ENCODE measurements at regions not wholly inside any gene's neighbourhood (a gene's known extent, or its start where the extent isn't known, plus 50 kb on each side); places are given as distances from the start of the nearest gene placed in this dataset.

DNA sequence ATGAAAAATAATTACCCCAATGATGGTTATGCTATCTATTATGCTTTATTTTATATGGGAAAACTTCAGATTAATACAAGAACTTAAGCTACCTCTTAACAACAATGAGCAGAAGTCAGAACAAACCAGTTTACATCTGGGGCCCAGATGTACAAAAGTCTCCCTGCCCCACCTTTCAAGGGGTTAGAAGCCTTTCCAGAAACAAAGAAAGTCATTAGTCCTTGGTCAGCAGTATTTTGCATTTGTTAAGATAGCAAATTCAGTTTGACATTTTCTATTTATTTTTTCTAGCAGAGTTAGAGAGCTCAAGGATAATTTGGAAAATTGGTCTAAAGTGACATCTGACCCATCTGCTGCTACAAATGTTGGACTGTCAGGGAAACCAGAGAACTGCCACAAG, 478.7 kb upstream of the UBE2E2 start (continued):
- TF ChIP-seq RFX7 (CRISPR knock-in tag; IDR thresholded peaks at IDR 0.05) (no peak), POLR2AphosphoS2 (IDR thresholded peaks at IDR 0.05; ENCODE audit: low read length) (no peak), PHTF2 (CRISPR knock-in tag; IDR thresholded peaks at IDR 0.05) (no peak), PKNOX1 (IDR thresholded peaks at IDR 0.05) (no peak)
- TF ChIP-seq, protein P1, sequence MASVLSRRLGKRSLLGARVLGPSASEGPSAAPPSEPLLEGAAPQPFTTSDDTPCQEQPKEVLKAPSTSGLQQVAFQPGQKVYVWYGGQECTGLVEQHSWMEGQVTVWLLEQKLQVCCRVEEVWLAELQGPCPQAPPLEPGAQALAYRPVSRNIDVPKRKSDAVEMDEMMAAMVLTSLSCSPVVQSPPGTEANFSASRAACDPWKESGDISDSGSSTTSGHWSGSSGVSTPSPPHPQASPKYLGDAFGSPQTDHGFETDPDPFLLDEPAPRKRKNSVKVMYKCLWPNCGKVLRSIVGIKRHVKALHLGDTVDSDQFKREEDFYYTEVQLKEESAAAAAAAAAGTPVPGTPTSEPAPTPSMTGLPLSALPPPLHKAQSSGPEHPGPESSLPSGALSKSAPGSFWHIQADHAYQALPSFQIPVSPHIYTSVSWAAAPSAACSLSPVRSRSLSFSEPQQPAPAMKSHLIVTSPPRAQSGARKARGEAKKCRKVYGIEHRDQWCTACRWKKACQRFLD (CRISPR knock-in tag; IDR thresholded peaks at IDR 0.05) = no peak

DNA sequence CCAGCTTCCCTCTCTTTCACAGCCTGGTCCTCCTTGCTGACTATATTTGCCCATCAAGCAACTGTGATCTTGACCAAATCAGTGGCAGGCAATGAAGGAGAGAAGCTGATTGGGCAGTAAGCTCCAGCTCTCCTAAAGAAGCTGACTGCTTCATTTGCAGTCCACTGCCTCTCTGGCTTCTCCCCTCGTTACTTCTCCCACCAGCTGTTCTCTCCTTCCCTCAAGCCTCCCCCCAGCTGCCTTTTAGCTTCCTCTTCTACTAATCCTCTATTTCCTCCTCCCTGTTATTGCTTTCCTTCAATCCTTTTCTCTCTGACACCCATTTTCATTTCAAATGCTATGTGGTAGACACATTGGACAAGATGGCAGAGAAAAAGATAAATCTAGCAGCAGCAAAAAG, 474.7 kb upstream of the UBE2E2 start:
- Histone ChIP-seq H3K9ac (ENCODE audit: insufficient read depth in 1 of 2, low read depth in 2 of 2, low read length in 2 of 2) (no peak overlapping the region), H2AFZ (ENCODE audit: low read depth, low read length) (no peak overlapping the region), H3K4me3 (no peak overlapping the region), H3K4me1 (replicated peaks in 1 of 2; ENCODE audit: control insufficient read depth in 2 of 2, insufficient read depth in 2 of 2, low read length in 2 of 2) (no peaks in the 10 kb centered on the region), H3K27ac (ENCODE audit: extremely low read depth, low read depth, low read length) (no peak overlapping the region), H3K36me3 (ENCODE audit: control insufficient read depth, insufficient read depth, low read length) (no peaks in the 10 kb centered on the region), H3K9me1 (ENCODE audit: control insufficient read depth, insufficient read depth, low read length) (no peaks in the 10 kb centered on the region), H3K27me3 (ENCODE audit: control insufficient read depth in 2 of 2, insufficient read depth in 2 of 2, low read length in 2 of 2) (no peaks in the 10 kb centered on the region), H3K4me2 (ENCODE audit: insufficient read depth, low read length) (no peak overlapping the region), H3K9me3 (replicated peaks; ENCODE audit: control insufficient read depth, insufficient read depth, low read depth, low read length) (no peaks in the 10 kb centered on the region), H4K20me1 (replicated peaks; ENCODE audit: control insufficient read depth, insufficient read depth, low read length) (no peaks in the 10 kb centered on the region), H3K79me2 (ENCODE audit: control insufficient read depth, insufficient read depth, low read length) (no peaks in the 10 kb centered on the region)
- intact Hi-C loops (cut with micrococcal nuclease) (no loop called here), in situ Hi-C loops (cut with MboI) (no loop called here)
- 0% methylated on average over 1 of the region's 1 CpG for WGBS (ENCODE audit: insufficient coverage, low coverage, missing lambda C conversion rate)
- FAIRE-seq = no peak
- CTCF ChIA-PET (ENCODE audit: low intra/inter-chr PET ratio) = no interaction called here
- ATAC-seq = no peak
- POLR2A ChIA-PET = no interaction called here
- no peak for DNase-seq (ENCODE audit: extremely low read depth in 1 of 4, low spot score in 3 of 4)
- TF ChIP-seq SMARCA5 (IDR thresholded peaks at IDR 0.05) = no peak
- TF ChIP-seq ZFP1 (CRISPR knock-in tag; IDR thresholded peaks at IDR 0.05) = no peak
- TF ChIP-seq LEF1 (IDR thresholded peaks at IDR 0.05) = no peak
- TF ChIP-seq RBFOX2 (IDR thresholded peaks at IDR 0.05; ENCODE audit: low read depth, low read length) = no peak
- TF ChIP-seq VEZF1 (CRISPR knock-in tag; IDR thresholded peaks at IDR 0.05) = no peak
- TF ChIP-seq RHOXF2B (CRISPR knock-in tag; conservative IDR thresholded peaks at IDR 0.05) = no peak
- no peak for TF ChIP-seq BMI1 (IDR thresholded peaks at IDR 0.05; ENCODE audit: low read length)
- no TSS peak for BruUV-seq (replicated peaks)
